MCF 10A (cell line): ENCODE measurements at regions not wholly inside any gene's neighbourhood (a gene's known extent, or its start where the extent isn't known, plus 50 kb on each side); places are given as distances from the start of the nearest gene placed in this dataset.

Experiments
- BruUV-seq: library from RNA; stranded (reverse); fragments of 400-500 nt; replicated peaks from 2 replicates; lab custom pipeline; 2021; lab: Mats Ljungman, UMichigan
- CTCF ChIA-PET: fragments of 300-600 bp; sonication (Branson Sonifier 250); formaldehyde crosslinking; extraction: SDS; loops from one replicate; lab custom pipeline; 2021; ENCODE audit warnings: antibody characterized with exemption, inconsistent platforms; lab: Yijun Ruan, JAX
- POLR2A ChIA-PET: fragments of 300-600, 350-650 bp; sonication (Branson Sonifier 250); formaldehyde crosslinking; extraction: SDS; loops from one replicate; lab custom pipeline; 2020; ENCODE audit warnings: antibody characterized with exemption, inconsistent platforms; lab: Yijun Ruan, JAX
- DNase-seq: peaks from one replicate; pipeline ENCODE4 v3.0.0-alpha.2; 2018; ENCODE audit not compliant: unreplicated experiment
- H3K27ac Mint-ChIP-seq: one replicate; pipeline ENCODE4 v1.8.0; 2022; ENCODE audit warnings: mild to moderate bottlenecking, low read depth, mixed read lengths; ENCODE audit not compliant: unreplicated experiment
- H3K27me3 Mint-ChIP-seq: one replicate; pipeline ENCODE4 v1.8.0; 2022; ENCODE audit warnings: mixed read lengths; ENCODE audit not compliant: insufficient read depth, unreplicated experiment
- H3K36me3 Mint-ChIP-seq: one replicate; pipeline ENCODE4 v1.8.0; 2022; ENCODE audit warnings: mild to moderate bottlenecking, moderate library complexity, mixed read lengths; ENCODE audit not compliant: insufficient read depth, unreplicated experiment
- H3K4me1 Mint-ChIP-seq: one replicate; pipeline ENCODE4 v1.8.0; 2022; ENCODE audit warnings: mixed read lengths; ENCODE audit not compliant: insufficient read depth, unreplicated experiment
- H3K4me3 Mint-ChIP-seq: one replicate; pipeline ENCODE4 v1.8.0; 2022; ENCODE audit warnings: mild to moderate bottlenecking, moderate library complexity, mixed read lengths; ENCODE audit not compliant: unreplicated experiment
- H3K9me3 Mint-ChIP-seq: one replicate; pipeline ENCODE4 v1.8.0; 2022; ENCODE audit warnings: mixed read lengths; ENCODE audit not compliant: unreplicated experiment
- CTCF ChIP-seq: fragments of 200-600 bp; IDR thresholded peaks from one replicate; pipeline ENCODE4 v1.8.0; 2022; ENCODE audit warnings: antibody characterized with exemption, mild to moderate bottlenecking; ENCODE audit not compliant: unreplicated experiment
- intact Hi-C: fragments of 100-400 bp; cut with micrococcal nuclease; formaldehyde crosslinking; loops from 2 replicates; pipeline ENCODE4 v1.14.1; 2022

- Mint-ChIP-seq H3K4me1 (peaks cover 39% of the 10 kb centered on the region), H3K27ac (peak overlapping the region; percentile 90), H3K4me3 (peak overlapping the region; percentile 3), H3K9me3 (no peaks in the 10 kb centered on the region), H3K27me3 (no peaks in the 10 kb centered on the region), H3K36me3 (peaks cover 6% of the 10 kb centered on the region)
- TF ChIP-seq CTCF, result no peak
- ChIA-PET POLR2A (interaction anchor here (0.6 to 1.7 kb wide), 10 partner anchors 8 to 224 kb away, joined by 3 to 5 read pairs (median 3); partner anchors contain the start of gene TES), CTCF (interaction anchor here (0.5 to 1.4 kb wide), 3 partner anchors 33 to 1636 kb away, joined by 3 to 8 read pairs (median 4); no protein-coding TSS in a partner anchor)
- DNase-seq, result peak; percentile 60
- intact Hi-C loops, result loop anchor here (5.0 kb wide), 1 partner anchor 152 kb away; no protein-coding TSS in a partner anchor
- no TSS peak for BruUV-seq
These were observed 64.7 kb upstream of the CAV2 start for GRCh38 chr7:116434820-116435341.

- Mint-ChIP-seq H3K9me3 (no peaks in the 10 kb centered on the region), H3K4me3 (no peak overlapping the region), H3K36me3 (peaks cover 6% of the 10 kb centered on the region), H3K27me3 (no peaks in the 10 kb centered on the region), H3K27ac (no peak overlapping the region), H3K4me1 (peaks cover 32% of the 10 kb centered on the region)
- CTCF ChIA-PET, result no interaction called here
- BruUV-seq, result no TSS peak
- POLR2A ChIA-PET, result no interaction called here
- intact Hi-C loops, result loop anchor here (5.0 kb wide), 1 partner anchor 151 kb away; no protein-coding TSS in a partner anchor
- TF ChIP-seq CTCF, result no peak
- no peak for DNase-seq
These were observed 63.2 kb upstream of the CAV2 start for GRCh38 chr7:116436305-116436826.

GRCh38 chr7:116438267-116438666 is 61.3 kb upstream of the CAV2 start:
- BruUV-seq, result no TSS peak
- ChIA-PET POLR2A (interaction anchor here (0.6 to 2.3 kb wide), 9 partner anchors 37 to 151 kb away, joined by 3 to 11 read pairs (median 3); partner anchors contain the start of genes CAV1 and CAV2), CTCF (interaction anchor here (0.6 to 2.0 kb wide), 15 partner anchors 15 to 378 kb away, joined by 3 to 10 read pairs (median 4); no protein-coding TSS in a partner anchor)
- Mint-ChIP-seq H3K27me3 (no peaks in the 10 kb centered on the region), H3K9me3 (no peaks in the 10 kb centered on the region), H3K36me3 (peaks cover 6% of the 10 kb centered on the region), H3K4me1 (peaks cover 23% of the 10 kb centered on the region), H3K27ac (peak overlapping the region; percentile 57), H3K4me3 (no peak overlapping the region)
- TF ChIP-seq CTCF, result peak; percentile 6
- peak; percentile 32 for DNase-seq
- intact Hi-C loops, result loop anchor here (2.0 to 5.0 kb wide), 3 partner anchors 87 to 179 kb away; partner anchors contain the start of gene CAV1

GRCh38 chr7:116439005-116439404 is 60.5 kb upstream of the CAV2 start:
- H3K4me3 Mint-ChIP-seq, result no peak overlapping the region
- peaks cover 6% of the 10 kb centered on the region for H3K36me3 Mint-ChIP-seq
- H3K27me3 Mint-ChIP-seq, result no peaks in the 10 kb centered on the region
- TF ChIP-seq CTCF, result no peak
- no peaks in the 10 kb centered on the region for H3K9me3 Mint-ChIP-seq
- ChIA-PET CTCF (interaction anchor here (1.0 to 2.0 kb wide), 6 partner anchors 15 to 180 kb away, joined by 3 to 10 read pairs (median 5); no protein-coding TSS in a partner anchor), POLR2A (interaction anchor here (1.0 to 2.3 kb wide), 6 partner anchors 13 to 87 kb away, joined by 3 to 11 read pairs (median 3); partner anchors contain the start of gene CAV1)
- no TSS peak for BruUV-seq
- DNase-seq, result no peak
- peaks cover 25% of the 10 kb centered on the region for H3K4me1 Mint-ChIP-seq
- intact Hi-C loops, result loop anchor here (2.0 to 5.0 kb wide), 3 partner anchors 86 to 180 kb away; partner anchors contain the start of gene CAV1
- no peak overlapping the region for H3K27ac Mint-ChIP-seq
